HCEC 1CT (cell line): ENCODE measurements at regions not wholly inside any gene's neighbourhood (a gene's known extent, or its start where the extent isn't known, plus 50 kb on each side); places are given as distances from the start of the nearest gene placed in this dataset.

Experiments
- DNase-seq: peaks from one replicate; pipeline ENCODE4 v3.0.0-alpha.2; 2017

GRCh38 chr6:81812401-81812800 is 59.9 kb upstream of the TENT5A start:
- DNase-seq = no peak

GRCh38 chr6:81808851-81809570 is 56.5 kb upstream of the TENT5A start:
- no peak for DNase-seq

- no peak for DNase-seq
Measured at GRCh38 chr6:81806793-81807565, 54.5 kb upstream of the TENT5A start.

GRCh38 chr6:81802356-81802755 is 49.9 kb upstream of the TENT5A start:
- no peak for DNase-seq
